ENCODE measurements at regions not wholly inside any gene's neighbourhood (a gene's known extent, or its start where the extent isn't known, plus 50 kb on each side); places are given as distances from the start of the nearest gene placed in this dataset.

- TF ChIP-seq CTCF (IDR thresholded peaks at IDR 0.05) (no peak), POLR2A (IDR thresholded peaks at IDR 0.05) (no peak)
Observed at GRCh38 chr7:89695241-89695640, 459.0 kb upstream of the STEAP1 start.

All from uterus (tissue), 2 donors.